HG02610 (cell line): ENCODE measurements at regions not wholly inside any gene's neighbourhood (a gene's known extent, or its start where the extent isn't known, plus 50 kb on each side); places are given as distances from the start of the nearest gene placed in this dataset.
"Not testable (repeated sequence)": the region's sequence is repeated elsewhere in the genome, so short reads cannot be mapped to it uniquely, and the experiment has no call there.

Experiments used
- ATAC-seq: cut with Tn5 transposase; IDR thresholded peaks from one replicate; pipeline ENCODE4 v1.9.1; 2021; ENCODE audit warnings: mild to moderate bottlenecking, moderate library complexity; ENCODE audit not compliant: unreplicated experiment

GRCh38 chr12:31906557-31907301, 52.5 kb upstream of the RESF1 start:
- ATAC-seq = peak; percentile 77

DNA sequence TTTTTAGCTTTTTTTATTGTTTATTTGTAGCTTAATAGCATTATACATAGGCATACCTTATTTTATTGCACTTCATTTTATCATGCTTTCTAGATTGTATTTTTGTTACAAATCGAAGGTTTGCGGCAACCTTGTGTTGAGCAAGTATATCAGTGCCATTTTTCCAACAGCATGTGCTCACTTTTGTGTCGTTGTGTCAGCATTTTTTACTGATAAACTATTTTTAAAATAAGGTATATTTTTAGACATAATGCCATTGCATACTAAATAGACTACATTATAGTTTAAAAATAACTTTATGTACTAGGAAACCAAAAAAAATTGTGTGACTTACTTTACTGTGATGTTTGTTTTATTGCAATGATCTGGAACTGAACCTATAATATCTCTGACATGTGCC, 56.2 kb upstream of the RESF1 start:
- ATAC-seq = no peak

- ATAC-seq = no peak
Observed at GRCh38 chr12:31900271-31900670, 58.9 kb upstream of the RESF1 start.

DNA sequence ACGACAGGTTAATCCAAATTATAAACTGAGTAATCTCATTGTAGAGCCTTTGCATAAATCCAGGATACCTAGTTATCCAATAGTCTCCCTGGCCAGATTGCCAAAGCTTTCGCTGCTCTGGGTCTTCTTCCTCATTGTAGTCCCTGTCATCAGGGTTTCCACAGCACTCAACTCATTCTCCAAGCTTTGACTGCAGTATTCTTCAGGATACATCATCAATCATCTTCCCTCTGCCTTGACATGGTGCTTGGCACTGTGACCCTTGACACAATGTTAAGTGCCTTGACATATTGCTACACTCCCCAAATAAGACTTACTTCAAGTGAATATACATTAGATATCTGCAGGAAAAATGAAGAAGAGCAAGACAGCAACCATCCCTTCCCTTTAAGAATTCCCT, 60.1 kb upstream of the RESF1 start:
- no peak for ATAC-seq

GRCh38 chr12:31897781-31898503, 61.3 kb upstream of the RESF1 start:
- ATAC-seq = no peak

GRCh38 chr12:31897092-31897491, 62.1 kb upstream of the RESF1 start:
- ATAC-seq = not testable (repeated sequence)

- ATAC-seq = peak; percentile 98
Observed at GRCh38 chr12:31896514-31897039, 62.6 kb upstream of the RESF1 start.

DNA sequence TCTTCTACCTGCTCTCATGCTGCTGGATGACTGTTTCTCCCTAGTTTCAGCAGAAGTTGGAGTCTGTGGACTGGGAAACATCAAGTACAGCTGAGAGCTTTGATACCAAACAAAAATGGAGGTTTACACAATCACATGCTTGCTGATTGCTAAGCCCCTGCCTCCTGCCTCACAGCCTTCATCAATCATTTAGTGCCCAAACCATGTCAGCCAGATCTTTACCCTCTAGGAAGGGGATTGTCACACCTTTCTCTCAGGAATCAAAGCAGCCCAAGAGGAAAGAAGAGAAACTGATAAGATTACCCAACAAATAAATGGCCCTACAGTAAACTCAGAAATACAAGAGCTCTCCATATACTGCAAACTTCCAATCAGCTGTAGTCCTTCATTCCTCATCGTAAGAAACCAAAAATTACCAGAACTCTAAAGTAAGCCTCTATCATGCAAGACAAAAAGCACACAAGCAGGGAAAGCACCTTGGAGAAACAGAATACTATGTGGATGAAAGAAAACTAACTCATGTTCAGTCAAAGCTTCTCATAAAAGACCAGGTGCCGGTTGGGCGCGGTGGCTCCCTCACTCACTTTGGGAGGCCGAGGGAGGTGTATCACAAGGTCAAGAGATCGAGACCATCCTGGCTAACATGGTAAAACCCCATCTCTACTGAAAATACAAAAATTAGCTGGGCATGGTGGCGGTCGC, 63.6 kb upstream of the RESF1 start:
- ATAC-seq = no peak

DNA sequence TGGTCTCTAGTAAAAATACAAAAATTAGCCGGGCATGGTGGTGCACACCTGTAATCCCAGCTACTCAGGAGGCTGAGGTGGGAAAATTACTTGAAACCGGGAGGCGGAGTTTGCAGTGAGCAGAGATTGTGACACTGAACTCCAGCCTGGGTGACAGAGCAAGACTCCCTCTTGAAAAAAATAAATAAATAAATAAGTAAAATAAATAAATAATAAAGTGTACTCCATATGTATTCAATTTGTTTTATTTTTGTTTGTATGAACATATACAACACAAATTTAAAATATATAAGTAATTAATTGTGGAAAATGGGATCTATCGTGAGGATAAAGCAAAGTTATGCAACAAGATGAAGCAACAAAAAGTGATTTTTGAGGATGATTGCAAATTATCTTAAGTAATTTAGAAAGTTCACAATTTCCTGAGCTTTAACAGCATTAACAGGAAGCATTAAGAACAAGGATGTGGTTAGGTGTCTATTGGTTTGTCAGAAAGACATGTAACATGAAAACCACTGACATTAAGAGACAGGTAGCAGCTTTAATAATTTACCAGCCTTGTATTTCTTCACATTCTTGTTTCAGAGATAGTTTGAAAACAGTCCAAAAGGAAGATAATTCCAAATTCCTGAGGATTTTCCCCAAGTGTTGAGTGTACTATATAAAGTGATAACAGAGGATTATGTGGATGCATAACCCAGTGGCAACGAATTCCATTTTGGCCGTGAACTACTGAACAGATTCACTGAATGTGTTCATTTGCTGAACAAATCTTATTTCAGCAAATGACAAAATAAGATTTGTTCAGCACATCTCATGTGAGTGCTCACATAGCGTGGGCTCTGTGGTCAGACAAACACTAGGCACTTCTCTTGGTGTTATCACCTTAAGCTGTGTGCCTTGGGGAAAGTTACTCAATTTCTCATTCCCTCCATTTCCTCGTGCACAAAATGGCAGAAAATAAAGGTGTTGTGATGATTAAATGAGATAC, 68.6 kb upstream of the RESF1 start:
- ATAC-seq = no peak

- peak; percentile 43 for ATAC-seq
Observed at GRCh38 chr12:31887109-31887811, 72.0 kb upstream of the RESF1 start.

DNA sequence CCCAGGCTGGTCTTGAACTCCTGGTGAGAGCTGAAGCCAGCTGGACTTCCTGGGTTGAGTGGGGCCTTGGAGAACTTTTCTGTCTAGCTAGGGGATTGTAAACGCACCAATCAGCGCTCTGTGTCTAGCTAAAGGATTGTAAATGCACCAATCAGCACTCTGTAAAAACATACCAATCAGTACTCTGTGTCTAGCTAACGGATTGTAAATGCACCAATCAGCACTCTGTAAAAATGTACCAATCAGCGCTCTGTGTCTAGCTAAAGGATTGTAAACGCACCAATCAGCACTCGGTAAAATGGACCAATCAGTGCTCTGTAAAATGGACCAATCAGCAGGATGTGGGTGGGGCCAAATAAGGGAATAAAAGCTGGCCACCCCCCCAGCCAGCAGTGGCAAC, 76.5 kb upstream of the RESF1 start:
- ATAC-seq = not testable (repeated sequence)

DNA sequence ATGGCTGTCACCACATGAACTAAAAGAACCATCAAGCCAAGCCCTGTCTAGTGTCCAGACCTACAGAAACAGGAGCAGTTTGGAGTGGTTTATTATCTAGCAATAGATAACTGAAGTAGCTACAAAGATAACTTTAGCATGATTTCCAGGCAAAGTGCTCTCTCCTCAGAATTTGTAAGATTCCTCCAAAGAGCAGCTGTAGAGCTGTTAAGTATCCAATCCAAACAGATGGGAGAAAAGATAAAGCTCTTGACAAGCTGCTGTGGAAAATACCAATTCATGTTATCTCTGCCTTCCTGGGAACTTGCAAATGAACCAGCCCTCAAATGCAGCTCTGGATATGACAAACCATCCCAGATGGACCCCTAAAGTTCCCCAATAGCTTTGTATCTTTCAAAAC, 78.9 kb upstream of the RESF1 start:
- no peak for ATAC-seq

DNA sequence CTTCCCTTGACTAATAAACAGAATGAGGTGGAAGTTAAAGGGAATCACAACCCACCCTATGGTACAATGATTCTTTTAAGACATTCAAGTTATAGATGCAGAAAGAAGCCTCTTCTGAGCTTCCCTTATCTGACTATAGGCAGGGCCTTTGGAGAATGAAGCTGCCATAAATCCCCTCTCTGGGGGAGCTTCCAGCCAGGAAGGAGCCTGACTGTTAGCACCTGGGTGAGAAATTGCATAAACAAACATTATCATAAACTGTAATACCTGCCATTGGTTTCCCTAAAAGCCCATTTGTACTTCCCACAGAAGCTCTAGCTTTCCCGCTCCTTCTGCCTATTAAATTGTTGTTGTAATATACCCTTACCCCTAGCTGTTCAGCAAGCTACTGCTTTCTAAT, 81.3 kb upstream of the RESF1 start:
- no peak for ATAC-seq

DNA sequence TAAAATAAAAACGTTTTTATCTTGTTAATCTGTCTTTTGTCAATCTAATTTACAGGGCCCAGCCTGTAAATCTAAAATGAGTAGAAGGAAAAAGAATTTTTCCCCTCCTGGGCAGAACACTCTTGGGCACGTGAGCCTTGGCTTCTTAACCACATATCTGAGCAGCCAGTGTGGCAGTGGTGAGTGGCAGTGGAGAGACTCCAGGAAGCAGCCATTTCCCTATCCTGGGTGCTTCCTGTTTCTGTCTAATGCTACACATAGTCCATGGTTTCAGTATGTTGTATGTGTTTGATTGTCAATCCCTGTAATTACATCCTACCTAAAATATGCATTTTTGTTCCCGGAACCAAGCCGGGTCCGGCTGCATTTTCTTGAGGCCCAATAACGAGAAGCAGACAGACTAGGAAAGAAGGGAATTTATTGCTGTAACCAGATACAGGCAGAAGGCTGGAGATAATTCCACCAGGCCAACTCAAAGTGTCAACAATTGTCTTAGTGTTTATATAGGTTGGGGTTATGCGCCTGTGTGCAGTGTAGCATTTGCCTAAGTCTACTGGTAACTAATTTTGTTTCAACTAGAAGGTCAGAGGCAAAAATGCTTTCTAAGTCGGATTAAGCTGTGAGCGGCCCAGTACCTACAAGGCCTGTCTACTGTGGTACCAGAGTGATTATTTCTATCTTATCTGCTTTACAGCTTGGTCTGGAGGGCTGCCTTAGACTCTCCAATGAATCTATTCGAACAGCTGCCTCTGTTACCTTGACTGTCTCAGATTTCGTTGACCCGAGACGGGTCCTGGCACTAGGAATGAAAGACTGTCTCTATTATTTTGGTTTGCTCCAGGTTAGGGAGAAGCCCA, 82.4 kb upstream of the RESF1 start:
- ATAC-seq = no peak

DNA sequence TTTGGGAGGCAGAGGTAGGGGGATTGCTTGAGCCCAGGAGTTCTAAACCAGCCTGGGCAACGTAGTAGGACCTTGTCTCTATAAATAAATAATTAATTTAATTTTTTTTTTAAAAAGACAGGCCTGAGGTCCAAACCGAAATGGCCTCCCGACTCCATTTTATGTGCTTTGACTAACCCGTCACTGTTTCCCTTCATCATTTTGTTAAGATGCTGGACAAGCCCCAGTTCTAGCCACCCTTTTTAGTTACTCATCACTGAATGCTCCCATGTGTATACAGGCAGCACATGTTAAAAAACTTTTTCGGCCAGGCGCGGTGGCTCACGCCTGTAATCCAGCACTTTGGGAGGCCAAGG, 83.6 kb upstream of the RESF1 start:
- ATAC-seq = no peak

DNA sequence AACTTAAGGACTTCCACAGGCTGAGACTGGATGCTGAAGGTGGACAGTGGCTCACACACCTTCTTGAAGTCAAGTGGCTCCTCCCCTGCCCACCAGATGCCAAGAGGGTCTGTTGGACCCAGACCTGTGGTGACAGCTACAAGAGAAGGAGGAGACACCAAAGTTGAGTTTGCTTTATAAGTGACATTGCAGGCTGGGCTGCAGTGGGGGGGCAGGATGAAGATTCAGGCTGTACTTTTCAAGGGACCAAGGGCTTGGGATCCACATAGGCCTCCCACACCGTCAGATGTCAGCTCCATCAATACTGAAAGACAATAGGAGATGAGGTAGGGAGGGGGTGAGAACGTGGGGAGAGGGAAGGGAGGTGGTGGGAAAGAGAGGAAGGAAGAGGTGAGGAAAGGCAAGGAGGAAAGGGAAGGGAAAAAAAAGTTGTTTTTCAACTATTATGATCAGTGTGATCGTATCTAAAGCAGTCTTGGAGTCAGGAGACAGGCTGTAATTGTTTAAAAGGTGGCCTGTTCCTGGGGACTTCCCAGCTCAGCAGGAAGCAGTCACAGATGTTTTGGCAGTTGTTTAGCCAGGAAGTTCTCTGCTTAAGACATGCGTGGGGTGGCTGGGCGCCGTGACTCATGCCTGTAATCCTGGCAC, 84.1 kb upstream of the RESF1 start:
- ATAC-seq = peak; percentile 94

DNA sequence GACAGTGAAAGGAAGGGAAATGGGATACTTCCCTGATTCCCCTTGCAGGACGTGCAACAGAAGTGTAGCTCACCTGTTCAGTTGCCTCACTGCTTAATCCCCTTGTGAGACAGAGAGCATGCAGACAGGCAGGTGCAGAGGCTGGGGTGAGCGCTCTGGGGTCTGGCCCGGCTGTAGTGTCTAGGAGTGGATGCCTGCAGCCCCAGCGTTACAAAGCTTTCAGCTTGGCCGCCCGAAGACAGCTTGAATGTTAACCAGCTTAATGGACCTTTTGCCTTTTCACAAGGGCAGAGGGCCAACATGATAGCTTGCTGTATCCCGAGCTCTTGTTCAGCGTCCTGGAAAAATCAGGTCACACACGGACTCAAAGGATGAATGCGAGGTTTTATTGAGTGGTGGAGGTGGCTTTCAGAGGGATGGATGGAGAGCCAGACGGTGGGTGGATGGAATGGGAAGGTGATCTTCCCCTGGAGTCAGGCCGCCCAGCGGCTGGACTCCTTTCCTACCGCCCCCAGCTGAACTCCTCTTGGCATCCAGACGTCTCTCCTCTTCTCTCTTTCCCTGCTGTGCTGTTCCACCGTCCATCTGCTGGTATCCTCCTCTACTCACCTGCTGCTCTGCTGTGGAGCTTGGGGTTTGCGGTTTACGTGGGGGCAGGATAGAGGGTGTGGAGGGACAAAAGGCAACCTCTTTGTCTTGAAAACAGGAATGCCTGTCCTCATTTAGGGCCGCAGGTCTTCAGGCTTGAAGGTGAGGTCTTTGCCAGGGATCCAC, 86.2 kb upstream of the RESF1 start:
- no peak for ATAC-seq

DNA sequence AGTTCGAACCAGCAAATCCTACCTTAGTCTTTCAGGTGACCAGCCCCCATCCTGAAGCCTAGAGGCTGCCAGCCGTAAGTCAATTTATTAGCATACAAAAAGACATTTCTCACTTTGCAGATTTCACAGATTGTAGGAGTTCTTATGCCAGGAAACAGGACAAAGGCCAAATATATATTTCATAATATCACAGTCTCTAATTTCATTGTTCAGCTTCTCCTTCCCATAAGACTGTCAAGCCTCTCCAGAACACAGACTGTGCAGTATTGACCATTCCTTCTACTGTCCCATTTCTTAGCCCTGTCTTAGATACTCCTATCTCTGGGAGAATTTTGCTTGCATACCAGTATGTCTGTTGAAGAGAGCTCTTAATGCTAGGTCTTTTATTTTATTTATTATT, 89.2 kb upstream of the RESF1 start:
- no peak for ATAC-seq
